HepG2 (cell line): ENCODE measurements at regions not wholly inside any gene's neighbourhood (a gene's known extent, or its start where the extent isn't known, plus 50 kb on each side); places are given as distances from the start of the nearest gene placed in this dataset.
A peak's percentile ranks its signal among the peaks of the same experiment; 100 is the strongest.

Experiments
- CHD2 ChIP-seq: IDR thresholded peaks from 2 replicates; pipeline ENCODE4 v1.6.1; 2011; ENCODE audit warnings: low read depth, low read length, improper control_type of control experiment
- GATAD2A ChIP-seq: IDR thresholded peaks from 2 replicates; pipeline ENCODE4 v1.6.1; 2016
- HDAC1 ChIP-seq: sonication (generic); formaldehyde crosslinking; IDR thresholded peaks from 2 replicates; pipeline ENCODE4 v1.5.1; 2020; ENCODE audit warnings: mild to moderate bottlenecking, missing genetic modification reagents
- HMG20A ChIP-seq: IDR thresholded peaks from 2 replicates; pipeline ENCODE4 v1.6.1; 2016; ENCODE audit warnings: borderline replicate concordance
- NFIC ChIP-seq: IDR thresholded peaks from 2 replicates; pipeline ENCODE4 v1.6.1; 2012; ENCODE audit warnings: mild to moderate bottlenecking, low read length, inconsistent platforms
- RFX1 ChIP-seq: fragments of 450-650 bp; IDR thresholded peaks from 2 replicates; pipeline ENCODE4 v1.6.1; 2017
- SOX6 ChIP-seq, 2 experiments: fragments of 450-650 bp in 1 of 2; sonication (generic) in 1 of 2; formaldehyde crosslinking in 1 of 2; IDR thresholded peaks; 2 replicates each; pipeline versions ENCODE4 v1.4.0 to v1.6.1; 2017 to 2020; ENCODE audit warnings: antibody characterized with exemption in 1 of 2, mild to moderate bottlenecking in 1 of 2, missing genetic modification reagents in 1 of 2
- SP140L ChIP-seq: sonication (generic); formaldehyde crosslinking; IDR thresholded peaks from 2 replicates; pipeline ENCODE4 v1.4.0; 2020; ENCODE audit warnings: missing genetic modification reagents, borderline replicate concordance
- TAF1 ChIP-seq: sonication (generic); formaldehyde crosslinking; IDR thresholded peaks from 2 replicates; pipeline ENCODE4 v1.4.0; 2020; ENCODE audit warnings: missing genetic modification reagents
- ZNF24 ChIP-seq: fragments of 450-650 bp; IDR thresholded peaks from 2 replicates; pipeline ENCODE4 v1.6.1; 2017; ENCODE audit warnings: antibody characterized with exemption, mild to moderate bottlenecking
- ZNF678 ChIP-seq: sonication (generic); formaldehyde crosslinking; IDR thresholded peaks from 2 replicates; pipeline ENCODE4 v1.4.0; 2020; ENCODE audit warnings: mild to moderate bottlenecking, missing genetic modification reagents
- TF ChIP-seq, protein P1 (sequence below): sonication (generic); formaldehyde crosslinking; IDR thresholded peaks from 2 replicates; pipeline ENCODE4 v1.4.0; 2020; ENCODE audit warnings: missing genetic modification reagents
- TF ChIP-seq, protein P2 (sequence below): sonication (generic); formaldehyde crosslinking; IDR thresholded peaks from 2 replicates; pipeline ENCODE4 v1.8.1; 2023; ENCODE audit warnings: mild to moderate bottlenecking, moderate library complexity, missing genetic modification reagents
- TF ChIP-seq, protein P3 (sequence below): IDR thresholded peaks from 2 replicates; pipeline ENCODE4 v1.4.0; 2020; ENCODE audit warnings: mild to moderate bottlenecking, missing genetic modification reagents

DNA sequence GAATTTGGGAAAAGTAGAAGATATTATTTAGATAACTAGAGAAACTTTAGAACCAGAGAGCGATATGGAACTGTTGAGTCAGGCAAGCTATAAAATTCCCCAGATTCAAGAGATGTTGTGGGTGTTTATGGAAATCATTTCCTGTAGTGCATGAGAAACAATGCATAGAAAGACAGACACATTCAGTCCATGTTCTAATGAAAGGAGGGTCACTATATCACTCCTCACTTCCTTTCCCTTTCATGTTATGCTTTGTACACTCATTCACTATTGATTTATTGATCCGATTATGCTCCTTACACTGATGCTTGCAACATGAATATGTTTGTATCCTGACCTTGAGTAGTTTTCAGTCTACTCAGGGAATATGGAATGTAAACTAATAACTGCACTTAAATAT lies 1459.9 kb upstream of the ALCAM start (continued):
- TF ChIP-seq RFX1 (no peak), SP140L (no peak), ZNF24 (no peak), ZNF678 (CRISPR knock-in tag) (no peak), TAF1 (no peak), HMG20A (CRISPR knock-in tag) (peak; percentile 50), NFIC (peak; percentile 49; the same call in 1 of the 2 replicates), CHD2 (no peak), SOX6 (IDR thresholded peaks at IDR 0.05) (no peak), SOX6 (CRISPR knock-in tag; IDR thresholded peaks at IDR 0.05) (peak; percentile 75), GATAD2A (peak; percentile 96), HDAC1 (CRISPR knock-in tag) (peak; percentile 48; the same call in 1 of the 2 replicates)
- TF ChIP-seq, protein P1, sequence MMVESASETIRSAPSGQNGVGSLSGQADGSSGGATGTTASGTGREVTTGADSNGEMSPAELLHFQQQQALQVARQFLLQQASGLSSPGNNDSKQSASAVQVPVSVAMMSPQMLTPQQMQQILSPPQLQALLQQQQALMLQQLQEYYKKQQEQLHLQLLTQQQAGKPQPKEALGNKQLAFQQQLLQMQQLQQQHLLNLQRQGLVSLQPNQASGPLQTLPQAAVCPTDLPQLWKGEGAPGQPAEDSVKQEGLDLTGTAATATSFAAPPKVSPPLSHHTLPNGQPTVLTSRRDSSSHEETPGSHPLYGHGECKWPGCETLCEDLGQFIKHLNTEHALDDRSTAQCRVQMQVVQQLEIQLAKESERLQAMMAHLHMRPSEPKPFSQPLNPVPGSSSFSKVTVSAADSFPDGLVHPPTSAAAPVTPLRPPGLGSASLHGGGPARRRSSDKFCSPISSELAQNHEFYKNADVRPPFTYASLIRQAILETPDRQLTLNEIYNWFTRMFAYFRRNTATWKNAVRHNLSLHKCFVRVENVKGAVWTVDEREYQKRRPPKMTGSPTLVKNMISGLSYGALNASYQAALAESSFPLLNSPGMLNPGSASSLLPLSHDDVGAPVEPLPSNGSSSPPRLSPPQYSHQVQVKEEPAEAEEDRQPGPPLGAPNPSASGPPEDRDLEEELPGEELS (CRISPR knock-in tag): 0 out of 2 replicates have a peak, but pooled peaks have one; percentile 36
- TF ChIP-seq, protein P2, sequence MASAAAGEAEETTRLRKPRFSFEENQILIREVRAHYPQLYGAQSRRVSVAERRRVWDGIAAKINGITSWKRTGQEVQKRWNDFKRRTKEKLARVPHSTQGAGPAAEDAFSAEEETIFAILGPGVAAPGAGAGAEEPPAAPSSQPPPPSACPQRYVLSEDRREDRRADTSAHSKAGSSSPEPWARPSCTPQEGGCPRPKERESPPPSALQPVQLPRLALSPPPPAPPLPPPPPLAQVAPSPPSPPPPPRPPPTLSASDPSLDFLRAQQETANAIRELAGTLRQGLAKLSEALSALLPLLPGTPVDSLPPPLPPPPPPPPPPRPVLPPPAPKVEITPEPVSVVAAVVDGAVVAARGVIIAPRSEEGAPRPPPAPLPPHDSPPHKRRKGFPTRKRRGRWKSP (CRISPR knock-in tag): no peak
- TF ChIP-seq, protein P3, sequence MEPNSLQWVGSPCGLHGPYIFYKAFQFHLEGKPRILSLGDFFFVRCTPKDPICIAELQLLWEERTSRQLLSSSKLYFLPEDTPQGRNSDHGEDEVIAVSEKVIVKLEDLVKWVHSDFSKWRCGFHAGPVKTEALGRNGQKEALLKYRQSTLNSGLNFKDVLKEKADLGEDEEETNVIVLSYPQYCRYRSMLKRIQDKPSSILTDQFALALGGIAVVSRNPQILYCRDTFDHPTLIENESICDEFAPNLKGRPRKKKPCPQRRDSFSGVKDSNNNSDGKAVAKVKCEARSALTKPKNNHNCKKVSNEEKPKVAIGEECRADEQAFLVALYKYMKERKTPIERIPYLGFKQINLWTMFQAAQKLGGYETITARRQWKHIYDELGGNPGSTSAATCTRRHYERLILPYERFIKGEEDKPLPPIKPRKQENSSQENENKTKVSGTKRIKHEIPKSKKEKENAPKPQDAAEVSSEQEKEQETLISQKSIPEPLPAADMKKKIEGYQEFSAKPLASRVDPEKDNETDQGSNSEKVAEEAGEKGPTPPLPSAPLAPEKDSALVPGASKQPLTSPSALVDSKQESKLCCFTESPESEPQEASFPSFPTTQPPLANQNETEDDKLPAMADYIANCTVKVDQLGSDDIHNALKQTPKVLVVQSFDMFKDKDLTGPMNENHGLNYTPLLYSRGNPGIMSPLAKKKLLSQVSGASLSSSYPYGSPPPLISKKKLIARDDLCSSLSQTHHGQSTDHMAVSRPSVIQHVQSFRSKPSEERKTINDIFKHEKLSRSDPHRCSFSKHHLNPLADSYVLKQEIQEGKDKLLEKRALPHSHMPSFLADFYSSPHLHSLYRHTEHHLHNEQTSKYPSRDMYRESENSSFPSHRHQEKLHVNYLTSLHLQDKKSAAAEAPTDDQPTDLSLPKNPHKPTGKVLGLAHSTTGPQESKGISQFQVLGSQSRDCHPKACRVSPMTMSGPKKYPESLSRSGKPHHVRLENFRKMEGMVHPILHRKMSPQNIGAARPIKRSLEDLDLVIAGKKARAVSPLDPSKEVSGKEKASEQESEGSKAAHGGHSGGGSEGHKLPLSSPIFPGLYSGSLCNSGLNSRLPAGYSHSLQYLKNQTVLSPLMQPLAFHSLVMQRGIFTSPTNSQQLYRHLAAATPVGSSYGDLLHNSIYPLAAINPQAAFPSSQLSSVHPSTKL: peak; percentile 80
